ENCODE measurements at regions not wholly inside any gene's neighbourhood (a gene's known extent, or its start where the extent isn't known, plus 50 kb on each side); places are given as distances from the start of the nearest gene placed in this dataset.

DNA sequence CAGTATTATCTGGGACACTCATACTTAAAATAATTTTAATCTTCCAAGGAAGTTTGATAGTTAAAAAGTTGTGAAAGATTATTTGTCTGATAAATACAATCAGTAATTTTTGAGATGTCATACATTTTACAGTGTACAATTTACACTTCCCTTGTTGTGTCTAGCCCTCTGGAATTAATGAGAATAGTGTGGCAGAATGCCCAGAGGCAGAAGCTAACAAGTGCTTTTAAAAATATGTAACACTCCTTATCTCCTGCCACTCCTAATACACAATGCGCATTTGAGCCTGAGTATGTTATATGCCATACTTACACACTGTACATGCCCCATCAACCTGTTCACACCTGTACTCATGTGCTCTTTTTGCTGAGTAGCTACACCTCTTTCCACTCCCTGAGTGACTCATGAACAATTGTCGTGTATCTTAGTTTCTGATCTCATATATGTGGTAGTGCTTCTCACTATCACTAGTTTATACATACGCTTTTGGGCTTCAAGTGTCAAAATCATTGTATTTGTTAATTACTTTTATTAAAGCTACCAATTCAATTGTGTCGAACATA is 106.9 kb upstream of the GNAI1 start:
- Histone ChIP-seq H3K4me2 (ENCODE audit: control insufficient read depth, insufficient read depth) (no peak overlapping the region), H3K36me3 (ENCODE audit: control insufficient read depth in 2 of 2, insufficient read depth in 2 of 2, low read length in 1 of 2) (no peaks in the 10 kb centered on the region), H3K9ac (ENCODE audit: control insufficient read depth, insufficient read depth, low read length) (no peak overlapping the region), H3K79me2 (ENCODE audit: control insufficient read depth, insufficient read depth, low read length) (no peaks in the 10 kb centered on the region), H3K27ac (ENCODE audit: control insufficient read depth, insufficient read depth) (no peak overlapping the region), H2AFZ (ENCODE audit: control insufficient read depth, low read depth, low read length) (no peak overlapping the region), H3K4me1 (ENCODE audit: control insufficient read depth, insufficient read depth, low read length) (no peaks in the 10 kb centered on the region), H3K4me3 (no peak overlapping the region), H4K20me1 (ENCODE audit: control insufficient read depth, insufficient read depth) (no peaks in the 10 kb centered on the region), H3K9me3 (replicated peaks; ENCODE audit: control insufficient read depth, insufficient read depth, low read length) (no peaks in the 10 kb centered on the region), H3K27me3 (replicated peaks in 1 of 2; ENCODE audit: control insufficient read depth in 2 of 2, insufficient read depth in 2 of 2, low read length in 1 of 2) (no peaks in the 10 kb centered on the region)
- FAIRE-seq (no peak), ATAC-seq (no peak), DNase-seq (ENCODE audit: low read depth, low spot score) (no peak)
- CTCF ChIA-PET = no interaction called here
- no TSS peak for BruUV-seq (replicated peaks)
- in situ Hi-C loops (cut with MboI) (no loop called here), intact Hi-C loops (cut with micrococcal nuclease; ENCODE audit: unreplicated experiment) (no loop called here)
- WGBS (ENCODE audit: insufficient coverage, insufficient replicate concordance, low lambda C conversion rate, missing lambda C conversion rate) = 21% methylated on average over 4 of the region's 4 CpGs
- RAD21 ChIA-PET (ENCODE audit: unreplicated experiment) = no interaction called here
- POLR2A ChIA-PET = no interaction called here
- TF ChIP-seq, protein P1, sequence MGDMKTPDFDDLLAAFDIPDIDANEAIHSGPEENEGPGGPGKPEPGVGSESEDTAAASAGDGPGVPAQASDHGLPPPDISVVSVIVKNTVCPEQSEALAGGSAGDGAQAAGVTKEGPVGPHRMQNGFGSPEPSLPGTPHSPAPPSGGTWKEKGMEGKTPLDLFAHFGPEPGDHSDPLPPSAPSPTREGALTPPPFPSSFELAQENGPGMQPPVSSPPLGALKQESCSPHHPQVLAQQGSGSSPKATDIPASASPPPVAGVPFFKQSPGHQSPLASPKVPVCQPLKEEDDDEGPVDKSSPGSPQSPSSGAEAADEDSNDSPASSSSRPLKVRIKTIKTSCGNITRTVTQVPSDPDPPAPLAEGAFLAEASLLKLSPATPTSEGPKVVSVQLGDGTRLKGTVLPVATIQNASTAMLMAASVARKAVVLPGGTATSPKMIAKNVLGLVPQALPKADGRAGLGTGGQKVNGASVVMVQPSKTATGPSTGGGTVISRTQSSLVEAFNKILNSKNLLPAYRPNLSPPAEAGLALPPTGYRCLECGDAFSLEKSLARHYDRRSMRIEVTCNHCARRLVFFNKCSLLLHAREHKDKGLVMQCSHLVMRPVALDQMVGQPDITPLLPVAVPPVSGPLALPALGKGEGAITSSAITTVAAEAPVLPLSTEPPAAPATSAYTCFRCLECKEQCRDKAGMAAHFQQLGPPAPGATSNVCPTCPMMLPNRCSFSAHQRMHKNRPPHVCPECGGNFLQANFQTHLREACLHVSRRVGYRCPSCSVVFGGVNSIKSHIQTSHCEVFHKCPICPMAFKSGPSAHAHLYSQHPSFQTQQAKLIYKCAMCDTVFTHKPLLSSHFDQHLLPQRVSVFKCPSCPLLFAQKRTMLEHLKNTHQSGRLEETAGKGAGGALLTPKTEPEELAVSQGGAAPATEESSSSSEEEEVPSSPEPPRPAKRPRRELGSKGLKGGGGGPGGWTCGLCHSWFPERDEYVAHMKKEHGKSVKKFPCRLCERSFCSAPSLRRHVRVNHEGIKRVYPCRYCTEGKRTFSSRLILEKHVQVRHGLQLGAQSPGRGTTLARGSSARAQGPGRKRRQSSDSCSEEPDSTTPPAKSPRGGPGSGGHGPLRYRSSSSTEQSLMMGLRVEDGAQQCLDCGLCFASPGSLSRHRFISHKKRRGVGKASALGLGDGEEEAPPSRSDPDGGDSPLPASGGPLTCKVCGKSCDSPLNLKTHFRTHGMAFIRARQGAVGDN (IDR thresholded peaks at IDR 0.05) = no peak
- TF ChIP-seq, protein P2, sequence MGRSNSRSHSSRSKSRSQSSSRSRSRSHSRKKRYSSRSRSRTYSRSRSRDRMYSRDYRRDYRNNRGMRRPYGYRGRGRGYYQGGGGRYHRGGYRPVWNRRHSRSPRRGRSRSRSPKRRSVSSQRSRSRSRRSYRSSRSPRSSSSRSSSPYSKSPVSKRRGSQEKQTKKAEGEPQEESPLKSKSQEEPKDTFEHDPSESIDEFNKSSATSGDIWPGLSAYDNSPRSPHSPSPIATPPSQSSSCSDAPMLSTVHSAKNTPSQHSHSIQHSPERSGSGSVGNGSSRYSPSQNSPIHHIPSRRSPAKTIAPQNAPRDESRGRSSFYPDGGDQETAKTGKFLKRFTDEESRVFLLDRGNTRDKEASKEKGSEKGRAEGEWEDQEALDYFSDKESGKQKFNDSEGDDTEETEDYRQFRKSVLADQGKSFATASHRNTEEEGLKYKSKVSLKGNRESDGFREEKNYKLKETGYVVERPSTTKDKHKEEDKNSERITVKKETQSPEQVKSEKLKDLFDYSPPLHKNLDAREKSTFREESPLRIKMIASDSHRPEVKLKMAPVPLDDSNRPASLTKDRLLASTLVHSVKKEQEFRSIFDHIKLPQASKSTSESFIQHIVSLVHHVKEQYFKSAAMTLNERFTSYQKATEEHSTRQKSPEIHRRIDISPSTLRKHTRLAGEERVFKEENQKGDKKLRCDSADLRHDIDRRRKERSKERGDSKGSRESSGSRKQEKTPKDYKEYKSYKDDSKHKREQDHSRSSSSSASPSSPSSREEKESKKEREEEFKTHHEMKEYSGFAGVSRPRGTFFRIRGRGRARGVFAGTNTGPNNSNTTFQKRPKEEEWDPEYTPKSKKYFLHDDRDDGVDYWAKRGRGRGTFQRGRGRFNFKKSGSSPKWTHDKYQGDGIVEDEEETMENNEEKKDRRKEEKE (IDR thresholded peaks at IDR 0.05) = no peak
- TF ChIP-seq CBX3 (IDR thresholded peaks at IDR 0.05; ENCODE audit: borderline replicate concordance, low read depth) (no peak), POLR2AphosphoS2 (IDR thresholded peaks at IDR 0.05; ENCODE audit: low read depth, low read length) (no peak), MEF2A (IDR thresholded peaks at IDR 0.05; ENCODE audit: insufficient read depth, low read depth, low read length) (no peak), KAT2A (conservative IDR thresholded peaks at IDR 0.05; ENCODE audit: control insufficient read depth, low read depth, low read length) (no peak), ZNF622 (IDR thresholded peaks at IDR 0.05) (no peak), EZH2 (IDR thresholded peaks at IDR 0.05; ENCODE audit: borderline replicate concordance, control insufficient read depth, low read depth, low read length) (no peak)
- TF ChIP-seq, protein P3, sequence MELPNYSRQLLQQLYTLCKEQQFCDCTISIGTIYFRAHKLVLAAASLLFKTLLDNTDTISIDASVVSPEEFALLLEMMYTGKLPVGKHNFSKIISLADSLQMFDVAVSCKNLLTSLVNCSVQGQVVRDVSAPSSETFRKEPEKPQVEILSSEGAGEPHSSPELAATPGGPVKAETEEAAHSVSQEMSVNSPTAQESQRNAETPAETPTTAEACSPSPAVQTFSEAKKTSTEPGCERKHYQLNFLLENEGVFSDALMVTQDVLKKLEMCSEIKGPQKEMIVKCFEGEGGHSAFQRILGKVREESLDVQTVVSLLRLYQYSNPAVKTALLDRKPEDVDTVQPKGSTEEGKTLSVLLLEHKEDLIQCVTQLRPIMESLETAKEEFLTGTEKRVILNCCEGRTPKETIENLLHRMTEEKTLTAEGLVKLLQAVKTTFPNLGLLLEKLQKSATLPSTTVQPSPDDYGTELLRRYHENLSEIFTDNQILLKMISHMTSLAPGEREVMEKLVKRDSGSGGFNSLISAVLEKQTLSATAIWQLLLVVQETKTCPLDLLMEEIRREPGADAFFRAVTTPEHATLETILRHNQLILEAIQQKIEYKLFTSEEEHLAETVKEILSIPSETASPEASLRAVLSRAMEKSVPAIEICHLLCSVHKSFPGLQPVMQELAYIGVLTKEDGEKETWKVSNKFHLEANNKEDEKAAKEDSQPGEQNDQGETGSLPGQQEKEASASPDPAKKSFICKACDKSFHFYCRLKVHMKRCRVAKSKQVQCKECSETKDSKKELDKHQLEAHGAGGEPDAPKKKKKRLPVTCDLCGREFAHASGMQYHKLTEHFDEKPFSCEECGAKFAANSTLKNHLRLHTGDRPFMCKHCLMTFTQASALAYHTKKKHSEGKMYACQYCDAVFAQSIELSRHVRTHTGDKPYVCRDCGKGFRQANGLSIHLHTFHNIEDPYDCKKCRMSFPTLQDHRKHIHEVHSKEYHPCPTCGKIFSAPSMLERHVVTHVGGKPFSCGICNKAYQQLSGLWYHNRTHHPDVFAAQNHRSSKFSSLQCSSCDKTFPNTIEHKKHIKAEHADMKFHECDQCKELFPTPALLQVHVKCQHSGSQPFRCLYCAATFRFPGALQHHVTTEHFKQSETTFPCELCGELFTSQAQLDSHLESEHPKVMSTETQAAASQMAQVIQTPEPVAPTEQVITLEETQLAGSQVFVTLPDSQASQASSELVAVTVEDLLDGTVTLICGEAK (IDR thresholded peaks at IDR 0.05; ENCODE audit: borderline replicate concordance) = no peak
- SMC1A ChIA-PET (ENCODE audit: uncharacterized antibody, unreplicated experiment) = no interaction called here
